HepG2 (cell line): ENCODE measurements at regions not wholly inside any gene's neighbourhood (a gene's known extent, or its start where the extent isn't known, plus 50 kb on each side); places are given as distances from the start of the nearest gene placed in this dataset.

Source experiments
- IRF9 ChIP-seq: sonication (generic); formaldehyde crosslinking; IDR thresholded peaks from 2 replicates; pipeline ENCODE4 v1.8.0; 2022; ENCODE audit warnings: missing genetic modification reagents, mild to moderate bottlenecking, borderline replicate concordance
- MATR3 ChIP-seq: sonication (generic); formaldehyde crosslinking; IDR thresholded peaks from 2 replicates; pipeline ENCODE4 v1.4.0; 2020; ENCODE audit warnings: missing genetic modification reagents
- RBM39 ChIP-seq: fragments of 200-400 bp; formaldehyde crosslinking; IDR thresholded peaks from one replicate; pipeline ENCODE4 v1.6.1; 2018; ENCODE audit warnings: antibody characterized with exemption, mild to moderate bottlenecking, low read depth, low read length; ENCODE audit not compliant: poor library complexity, severe bottlenecking
- SNAI1 ChIP-seq: sonication (generic); formaldehyde crosslinking; IDR thresholded peaks from 2 replicates; pipeline ENCODE4 v1.5.0; 2020; ENCODE audit warnings: mild to moderate bottlenecking, missing genetic modification reagents, borderline replicate concordance
- STAG1 ChIP-seq: sonication (generic); formaldehyde crosslinking; IDR thresholded peaks from 2 replicates; pipeline ENCODE4 v1.4.0; 2020; ENCODE audit warnings: missing genetic modification reagents
- STAT6 ChIP-seq: sonication (generic); formaldehyde crosslinking; IDR thresholded peaks from 2 replicates; pipeline ENCODE4 v1.4.0; 2020; ENCODE audit warnings: missing genetic modification reagents, mild to moderate bottlenecking, borderline replicate concordance
- THAP11 ChIP-seq: IDR thresholded peaks from 2 replicates; pipeline ENCODE4 v1.6.1; 2016; ENCODE audit warnings: missing biosample characterization, missing genetic modification reagents
- THYN1 ChIP-seq: sonication (generic); formaldehyde crosslinking; IDR thresholded peaks from 2 replicates; pipeline ENCODE4 v1.8.1; 2023; ENCODE audit warnings: low read depth, mild to moderate bottlenecking, moderate library complexity, missing genetic modification reagents, borderline replicate concordance
- ZBTB2 ChIP-seq: sonication (generic); formaldehyde crosslinking; IDR thresholded peaks from 2 replicates; pipeline ENCODE4 v1.8.0; 2022; ENCODE audit warnings: low read depth, missing genetic modification reagents
- ZIK1 ChIP-seq: sonication (generic); formaldehyde crosslinking; IDR thresholded peaks from 2 replicates; pipeline ENCODE4 v1.5.0; 2020; ENCODE audit warnings: mild to moderate bottlenecking, low read depth, missing genetic modification reagents, borderline replicate concordance
- ZNF142 ChIP-seq: sonication (generic); formaldehyde crosslinking; IDR thresholded peaks from 2 replicates; pipeline ENCODE4 v1.4.0; 2020; ENCODE audit warnings: missing genetic modification reagents
- ZNF224 ChIP-seq: sonication (generic); formaldehyde crosslinking; IDR thresholded peaks from 2 replicates; pipeline ENCODE4 v1.5.0; 2020; ENCODE audit warnings: mild to moderate bottlenecking, missing genetic modification reagents
- ZNF552 ChIP-seq: sonication (generic); formaldehyde crosslinking; IDR thresholded peaks from 2 replicates; pipeline ENCODE4 v1.9.0; 2022; ENCODE audit warnings: missing genetic modification reagents, mild to moderate bottlenecking, borderline replicate concordance
- ZNF768 ChIP-seq: sonication (generic); formaldehyde crosslinking; IDR thresholded peaks from 2 replicates; pipeline ENCODE4 v1.4.0; 2020; ENCODE audit warnings: missing genetic modification reagents
- TF ChIP-seq, protein P1 (sequence below): sonication (generic); formaldehyde crosslinking; IDR thresholded peaks from 2 replicates; pipeline ENCODE4 v1.9.0; 2022; ENCODE audit warnings: missing genetic modification reagents, mild to moderate bottlenecking, borderline replicate concordance
- TF ChIP-seq, protein P2 (sequence below): sonication (generic); formaldehyde crosslinking; IDR thresholded peaks from 2 replicates; pipeline ENCODE4 v1.4.0; 2020; ENCODE audit warnings: mild to moderate bottlenecking, missing genetic modification reagents

- TF ChIP-seq, protein P1, sequence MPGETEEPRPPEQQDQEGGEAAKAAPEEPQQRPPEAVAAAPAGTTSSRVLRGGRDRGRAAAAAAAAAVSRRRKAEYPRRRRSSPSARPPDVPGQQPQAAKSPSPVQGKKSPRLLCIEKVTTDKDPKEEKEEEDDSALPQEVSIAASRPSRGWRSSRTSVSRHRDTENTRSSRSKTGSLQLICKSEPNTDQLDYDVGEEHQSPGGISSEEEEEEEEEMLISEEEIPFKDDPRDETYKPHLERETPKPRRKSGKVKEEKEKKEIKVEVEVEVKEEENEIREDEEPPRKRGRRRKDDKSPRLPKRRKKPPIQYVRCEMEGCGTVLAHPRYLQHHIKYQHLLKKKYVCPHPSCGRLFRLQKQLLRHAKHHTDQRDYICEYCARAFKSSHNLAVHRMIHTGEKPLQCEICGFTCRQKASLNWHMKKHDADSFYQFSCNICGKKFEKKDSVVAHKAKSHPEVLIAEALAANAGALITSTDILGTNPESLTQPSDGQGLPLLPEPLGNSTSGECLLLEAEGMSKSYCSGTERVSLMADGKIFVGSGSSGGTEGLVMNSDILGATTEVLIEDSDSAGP (CRISPR knock-in tag), result no peak
- TF ChIP-seq ZNF552 (0 out of 2 replicates have a peak, but pooled peaks have one; percentile 7), ZIK1 (CRISPR knock-in tag) (peak; percentile 24; the same call in 1 of the 2 replicates), ZNF768 (peak; percentile 30; the same call in 1 of the 2 replicates), RBM39 (no peak), IRF9 (CRISPR knock-in tag) (peak; percentile 74; the same call in 1 of the 2 replicates), THYN1 (CRISPR knock-in tag) (no peak), ZNF224 (CRISPR knock-in tag) (0 out of 2 replicates have a peak, but pooled peaks have one; percentile 1), ZNF142 (CRISPR knock-in tag) (0 out of 2 replicates have a peak, but pooled peaks have one; percentile 14), STAT6 (CRISPR knock-in tag) (no peak), ZBTB2 (CRISPR knock-in tag) (no peak), SNAI1 (CRISPR knock-in tag) (no peak), MATR3 (CRISPR knock-in tag) (0 out of 2 replicates have a peak, but pooled peaks have one; percentile 74), THAP11 (no peak), STAG1 (peak; percentile 19; the same call in 1 of the 2 replicates)
- TF ChIP-seq, protein P2, sequence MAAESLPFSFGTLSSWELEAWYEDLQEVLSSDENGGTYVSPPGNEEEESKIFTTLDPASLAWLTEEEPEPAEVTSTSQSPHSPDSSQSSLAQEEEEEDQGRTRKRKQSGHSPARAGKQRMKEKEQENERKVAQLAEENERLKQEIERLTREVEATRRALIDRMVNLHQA (CRISPR knock-in tag), result no peak
Measured at GRCh38 chr20:50399555-50399916, 110.6 kb upstream of the PTPN1 start (continued).
